HepG2 (cell line): ENCODE measurements at regions not wholly inside any gene's neighbourhood (a gene's known extent, or its start where the extent isn't known, plus 50 kb on each side); places are given as distances from the start of the nearest gene placed in this dataset.

ENCODE experiments used
- MATR3 ChIP-seq: sonication (generic); formaldehyde crosslinking; IDR thresholded peaks from 2 replicates; pipeline ENCODE4 v1.4.0; 2020; ENCODE audit warnings: missing genetic modification reagents
- RAD51 ChIP-seq: fragments of 450-650 bp; IDR thresholded peaks from 2 replicates; pipeline ENCODE4 v1.6.1; 2016; ENCODE audit warnings: borderline replicate concordance
- ZBTB21 ChIP-seq: sonication (generic); formaldehyde crosslinking; IDR thresholded peaks from 2 replicates; pipeline ENCODE4 v1.4.0; 2020; ENCODE audit warnings: missing genetic modification reagents
- ZNF430 ChIP-seq: sonication (generic); formaldehyde crosslinking; IDR thresholded peaks from 2 replicates; pipeline ENCODE4 v1.9.0; 2021; ENCODE audit warnings: mild to moderate bottlenecking, missing genetic modification reagents
- TF ChIP-seq, protein P1 (sequence below): sonication (generic); formaldehyde crosslinking; IDR thresholded peaks from 2 replicates; pipeline ENCODE4 v1.5.1; 2020; ENCODE audit warnings: missing genetic modification reagents, mild to moderate bottlenecking, borderline replicate concordance

GRCh38 chr7:123273185-123273584 is 73.4 kb upstream of the SLC13A1 start:
- TF ChIP-seq MATR3 (CRISPR knock-in tag): no peak
- TF ChIP-seq, protein P1, sequence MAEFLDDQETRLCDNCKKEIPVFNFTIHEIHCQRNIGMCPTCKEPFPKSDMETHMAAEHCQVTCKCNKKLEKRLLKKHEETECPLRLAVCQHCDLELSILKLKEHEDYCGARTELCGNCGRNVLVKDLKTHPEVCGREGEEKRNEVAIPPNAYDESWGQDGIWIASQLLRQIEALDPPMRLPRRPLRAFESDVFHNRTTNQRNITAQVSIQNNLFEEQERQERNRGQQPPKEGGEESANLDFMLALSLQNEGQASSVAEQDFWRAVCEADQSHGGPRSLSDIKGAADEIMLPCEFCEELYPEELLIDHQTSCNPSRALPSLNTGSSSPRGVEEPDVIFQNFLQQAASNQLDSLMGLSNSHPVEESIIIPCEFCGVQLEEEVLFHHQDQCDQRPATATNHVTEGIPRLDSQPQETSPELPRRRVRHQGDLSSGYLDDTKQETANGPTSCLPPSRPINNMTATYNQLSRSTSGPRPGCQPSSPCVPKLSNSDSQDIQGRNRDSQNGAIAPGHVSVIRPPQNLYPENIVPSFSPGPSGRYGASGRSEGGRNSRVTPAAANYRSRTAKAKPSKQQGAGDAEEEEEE (CRISPR knock-in tag): no peak
- no peak for TF ChIP-seq ZBTB21 (CRISPR knock-in tag)
- no peak for TF ChIP-seq RAD51
- TF ChIP-seq ZNF430 (CRISPR knock-in tag): no peak
